Neural cell (in vitro differentiated cells): ENCODE measurements at regions not wholly inside any gene's neighbourhood (a gene's known extent, or its start where the extent isn't known, plus 50 kb on each side); places are given as distances from the start of the nearest gene placed in this dataset.

Experiments used
- H2AFZ ChIP-seq: fragments of 200-600, 300-800 bp; sonication (generic), shearing (Covaris generic); 2 replicates; pipeline ENCODE4 v1.6.0; 2014; ENCODE audit warnings: low read depth, mild to moderate bottlenecking, antibody characterized with exemption, low read length, moderate library complexity
- H3F3A ChIP-seq: fragments of 200-600 bp; shearing (Covaris generic); 2 replicates; pipeline ENCODE4 v1.6.1; 2016; ENCODE audit warnings: mild to moderate bottlenecking, moderate library complexity, mixed read lengths, antibody characterized with exemption, low read length; ENCODE audit not compliant: insufficient read depth, poor library complexity, severe bottlenecking
- H3K27ac ChIP-seq: fragments of 200-600, 300-800 bp; sonication (generic), shearing (Covaris generic); 2 replicates; pipeline ENCODE4 v1.5.1; 2014; ENCODE audit warnings: mild to moderate bottlenecking, low read length, moderate library complexity
- H3K27me3 ChIP-seq: fragments of 300-800, 200-600 bp; sonication (generic), shearing (Covaris generic); 2 replicates; pipeline ENCODE4 v1.6.0; 2014; ENCODE audit warnings: mild to moderate bottlenecking, low read depth, low read length, moderate library complexity; ENCODE audit not compliant: insufficient read depth
- H3K36me3 ChIP-seq: fragments of 300-800, 200-600 bp; sonication (generic), shearing (Covaris generic); 2 replicates; pipeline ENCODE4 v1.5.1; 2014; ENCODE audit warnings: mild to moderate bottlenecking, antibody characterized with exemption, low read length, moderate library complexity; ENCODE audit not compliant: insufficient read depth
- H3K4me2 ChIP-seq: fragments of 300-800, 200-600 bp; sonication (generic), shearing (Covaris generic); 2 replicates; pipeline ENCODE4 v1.6.0; 2014; ENCODE audit warnings: mild to moderate bottlenecking, low read length
- H3K4me3 ChIP-seq: fragments of 300-800, 200-600 bp; sonication (generic), shearing (Covaris generic); 2 replicates; pipeline ENCODE4 v1.5.1; 2014; ENCODE audit warnings: mild to moderate bottlenecking, low read length, moderate library complexity
- H3K79me2 ChIP-seq: fragments of 200-600 bp; shearing (Covaris generic); replicated peaks from 2 replicates; pipeline ENCODE4 v1.6.0; 2014; ENCODE audit warnings: mild to moderate bottlenecking, low read length, moderate library complexity; ENCODE audit not compliant: insufficient read depth
- H3K9ac ChIP-seq: fragments of 300-800, 200-600 bp; sonication (generic), shearing (Covaris generic); 2 replicates; pipeline ENCODE4 v1.6.1; 2016; ENCODE audit warnings: mild to moderate bottlenecking, low read length, mixed read lengths
- H3K9me2 ChIP-seq: fragments of 200-600 bp; shearing (Covaris generic); 2 replicates; pipeline ENCODE4 v1.6.1; 2016; ENCODE audit warnings: mild to moderate bottlenecking, low read length, mixed read lengths; ENCODE audit not compliant: insufficient read depth
- H3K9me3 ChIP-seq: fragments of 200-600, 300-800 bp; sonication (generic), shearing (Covaris generic); 2 replicates; pipeline ENCODE4 v1.6.1; 2016; ENCODE audit warnings: mild to moderate bottlenecking, mixed run types, low read length, moderate library complexity, mixed read lengths
- H4K20me1 ChIP-seq: fragments of 200-600 bp; shearing (Covaris generic); 2 replicates; pipeline ENCODE4 v1.6.1; 2016; ENCODE audit warnings: mild to moderate bottlenecking, mixed run types; ENCODE audit not compliant: insufficient read depth
- EP300 ChIP-seq: fragments of 450-650 bp; conservative IDR thresholded peaks from 2 replicates; pipeline ENCODE4 v1.6.1; 2014; ENCODE audit warnings: antibody characterized with exemption, mild to moderate bottlenecking, moderate library complexity; ENCODE audit not compliant: poor library complexity, severe bottlenecking
- EZH2 ChIP-seq: fragments of 200-600, 300-800 bp; shearing (Covaris generic), sonication (generic); IDR thresholded peaks from 2 replicates; pipeline ENCODE4 v1.6.1; 2014; ENCODE audit warnings: antibody characterized with exemption, low read length, borderline replicate concordance, mild to moderate bottlenecking; ENCODE audit not compliant: insufficient read depth, poor library complexity, severe bottlenecking
- MXI1 ChIP-seq: fragments of 450-650 bp; conservative IDR thresholded peaks from 2 replicates; pipeline ENCODE4 v1.6.1; 2014; ENCODE audit warnings: antibody characterized with exemption, mild to moderate bottlenecking; ENCODE audit not compliant: poor library complexity, severe bottlenecking
- POLR2AphosphoS5 ChIP-seq: IDR thresholded peaks from 2 replicates; pipeline ENCODE4 v1.6.1; 2012
- RAD21 ChIP-seq: fragments of 450-650 bp; conservative IDR thresholded peaks from 2 replicates; pipeline ENCODE4 v1.6.1; 2014; ENCODE audit warnings: antibody characterized with exemption, mild to moderate bottlenecking, moderate library complexity
- SMC3 ChIP-seq: fragments of 450-650 bp; conservative IDR thresholded peaks from 2 replicates; pipeline ENCODE4 v1.6.1; 2014; ENCODE audit warnings: antibody characterized with exemption, mild to moderate bottlenecking, moderate library complexity; ENCODE audit not compliant: poor library complexity
- TAF1 ChIP-seq: IDR thresholded peaks from 2 replicates; pipeline ENCODE4 v1.6.1; 2012; ENCODE audit warnings: low read depth
- TF ChIP-seq, protein P1 (sequence below): fragments of 450-650 bp; IDR thresholded peaks from 2 replicates; pipeline ENCODE4 v1.5.1; 2014; ENCODE audit warnings: antibody characterized with exemption, mild to moderate bottlenecking, moderate library complexity; ENCODE audit not compliant: poor library complexity, severe bottlenecking
- TF ChIP-seq, protein P2 (sequence below): IDR thresholded peaks from 2 replicates; pipeline ENCODE4 v1.6.1; 2012; ENCODE audit warnings: borderline replicate concordance

GRCh38 chr18:2108591-2108990 lies 462.7 kb downstream of the METTL4 start:
- H3K9me2 ChIP-seq: no peaks in the 10 kb centered on the region
- no peak for TF ChIP-seq EZH2
- TF ChIP-seq, protein P1, sequence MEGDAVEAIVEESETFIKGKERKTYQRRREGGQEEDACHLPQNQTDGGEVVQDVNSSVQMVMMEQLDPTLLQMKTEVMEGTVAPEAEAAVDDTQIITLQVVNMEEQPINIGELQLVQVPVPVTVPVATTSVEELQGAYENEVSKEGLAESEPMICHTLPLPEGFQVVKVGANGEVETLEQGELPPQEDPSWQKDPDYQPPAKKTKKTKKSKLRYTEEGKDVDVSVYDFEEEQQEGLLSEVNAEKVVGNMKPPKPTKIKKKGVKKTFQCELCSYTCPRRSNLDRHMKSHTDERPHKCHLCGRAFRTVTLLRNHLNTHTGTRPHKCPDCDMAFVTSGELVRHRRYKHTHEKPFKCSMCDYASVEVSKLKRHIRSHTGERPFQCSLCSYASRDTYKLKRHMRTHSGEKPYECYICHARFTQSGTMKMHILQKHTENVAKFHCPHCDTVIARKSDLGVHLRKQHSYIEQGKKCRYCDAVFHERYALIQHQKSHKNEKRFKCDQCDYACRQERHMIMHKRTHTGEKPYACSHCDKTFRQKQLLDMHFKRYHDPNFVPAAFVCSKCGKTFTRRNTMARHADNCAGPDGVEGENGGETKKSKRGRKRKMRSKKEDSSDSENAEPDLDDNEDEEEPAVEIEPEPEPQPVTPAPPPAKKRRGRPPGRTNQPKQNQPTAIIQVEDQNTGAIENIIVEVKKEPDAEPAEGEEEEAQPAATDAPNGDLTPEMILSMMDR: no peak
- TF ChIP-seq EP300: no peak
- no peak for TF ChIP-seq SMC3
- TF ChIP-seq RAD21: no peak
- TF ChIP-seq, protein P2, sequence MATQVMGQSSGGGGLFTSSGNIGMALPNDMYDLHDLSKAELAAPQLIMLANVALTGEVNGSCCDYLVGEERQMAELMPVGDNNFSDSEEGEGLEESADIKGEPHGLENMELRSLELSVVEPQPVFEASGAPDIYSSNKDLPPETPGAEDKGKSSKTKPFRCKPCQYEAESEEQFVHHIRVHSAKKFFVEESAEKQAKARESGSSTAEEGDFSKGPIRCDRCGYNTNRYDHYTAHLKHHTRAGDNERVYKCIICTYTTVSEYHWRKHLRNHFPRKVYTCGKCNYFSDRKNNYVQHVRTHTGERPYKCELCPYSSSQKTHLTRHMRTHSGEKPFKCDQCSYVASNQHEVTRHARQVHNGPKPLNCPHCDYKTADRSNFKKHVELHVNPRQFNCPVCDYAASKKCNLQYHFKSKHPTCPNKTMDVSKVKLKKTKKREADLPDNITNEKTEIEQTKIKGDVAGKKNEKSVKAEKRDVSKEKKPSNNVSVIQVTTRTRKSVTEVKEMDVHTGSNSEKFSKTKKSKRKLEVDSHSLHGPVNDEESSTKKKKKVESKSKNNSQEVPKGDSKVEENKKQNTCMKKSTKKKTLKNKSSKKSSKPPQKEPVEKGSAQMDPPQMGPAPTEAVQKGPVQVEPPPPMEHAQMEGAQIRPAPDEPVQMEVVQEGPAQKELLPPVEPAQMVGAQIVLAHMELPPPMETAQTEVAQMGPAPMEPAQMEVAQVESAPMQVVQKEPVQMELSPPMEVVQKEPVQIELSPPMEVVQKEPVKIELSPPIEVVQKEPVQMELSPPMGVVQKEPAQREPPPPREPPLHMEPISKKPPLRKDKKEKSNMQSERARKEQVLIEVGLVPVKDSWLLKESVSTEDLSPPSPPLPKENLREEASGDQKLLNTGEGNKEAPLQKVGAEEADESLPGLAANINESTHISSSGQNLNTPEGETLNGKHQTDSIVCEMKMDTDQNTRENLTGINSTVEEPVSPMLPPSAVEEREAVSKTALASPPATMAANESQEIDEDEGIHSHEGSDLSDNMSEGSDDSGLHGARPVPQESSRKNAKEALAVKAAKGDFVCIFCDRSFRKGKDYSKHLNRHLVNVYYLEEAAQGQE: no peak
- no peak overlapping the region for H3K4me3 ChIP-seq
- H3F3A ChIP-seq: no peaks in the 10 kb centered on the region
- H3K4me2 ChIP-seq: no peak overlapping the region
- H3K27ac ChIP-seq: no peak overlapping the region
- no peaks in the 10 kb centered on the region for H3K36me3 ChIP-seq
- no peaks in the 10 kb centered on the region for H3K79me2 ChIP-seq
- no peaks in the 10 kb centered on the region for H4K20me1 ChIP-seq
- H3K9me3 ChIP-seq: no peaks in the 10 kb centered on the region
- H3K27me3 ChIP-seq: no peaks in the 10 kb centered on the region
- no peak overlapping the region for H2AFZ ChIP-seq
- no peak overlapping the region for H3K9ac ChIP-seq

GRCh38 chr18:2111456-2111855 lies 459.8 kb downstream of the METTL4 start:
- no peak overlapping the region for H3K27ac ChIP-seq
- no peaks in the 10 kb centered on the region for H4K20me1 ChIP-seq
- no peaks in the 10 kb centered on the region for H3K79me2 ChIP-seq
- TF ChIP-seq SMC3: no peak
- TF ChIP-seq POLR2AphosphoS5: no peak
- TF ChIP-seq EP300: no peak
- TF ChIP-seq RAD21: no peak
- TF ChIP-seq, protein P2: no peak
- TF ChIP-seq TAF1: no peak
- no peak for TF ChIP-seq MXI1
- TF ChIP-seq, protein P1: no peak
- no peak overlapping the region for H3K9ac ChIP-seq
- H3K4me2 ChIP-seq: no peak overlapping the region
- H3K9me3 ChIP-seq: no peaks in the 10 kb centered on the region
- H3F3A ChIP-seq: no peaks in the 10 kb centered on the region
- no peaks in the 10 kb centered on the region for H3K27me3 ChIP-seq
- H2AFZ ChIP-seq: no peak overlapping the region
- no peaks in the 10 kb centered on the region for H3K9me2 ChIP-seq
- H3K36me3 ChIP-seq: no peaks in the 10 kb centered on the region
- no peak overlapping the region for H3K4me3 ChIP-seq
